H9 (cell line): ENCODE measurements at regions not wholly inside any gene's neighbourhood (a gene's known extent, or its start where the extent isn't known, plus 50 kb on each side); places are given as distances from the start of the nearest gene placed in this dataset.

Experiments
- DNase-seq: peaks from one replicate; pipeline ENCODE4 v3.0.0-alpha.2; 2017
- H2AFZ ChIP-seq: one replicate; pipeline ENCODE4 v1.6.1; 2013; ENCODE audit warnings: mild to moderate bottlenecking, low read length, control low read depth, moderate library complexity
- H2AK5ac ChIP-seq: 2 replicates; pipeline ENCODE4 v1.6.1; 2013; ENCODE audit warnings: low read length, control low read depth, mixed read lengths; ENCODE audit not compliant: insufficient read length
- H2BK120ac ChIP-seq: one replicate; pipeline ENCODE4 v1.6.1; 2013; ENCODE audit warnings: low read depth, mild to moderate bottlenecking, low read length, control low read depth, inconsistent platforms; ENCODE audit not compliant: poor library complexity, severe bottlenecking
- H2BK12ac ChIP-seq: 2 replicates; pipeline ENCODE4 v1.6.1; 2013; ENCODE audit warnings: low read length, control low read depth, mixed read lengths, low read depth; ENCODE audit not compliant: insufficient read length
- H2BK15ac ChIP-seq: 2 replicates; pipeline ENCODE4 v1.6.1; 2013; ENCODE audit warnings: low read depth, low read length, control low read depth
- H2BK20ac ChIP-seq: one replicate; pipeline ENCODE4 v1.6.1; 2013; ENCODE audit warnings: low read depth, mild to moderate bottlenecking, low read length, control low read depth, inconsistent platforms; ENCODE audit not compliant: poor library complexity, severe bottlenecking
- H2BK5ac ChIP-seq: 2 replicates; pipeline ENCODE4 v1.6.1; 2013; ENCODE audit warnings: low read length, control low read depth, mixed read lengths; ENCODE audit not compliant: insufficient read length
- H3K14ac ChIP-seq: 2 replicates; pipeline ENCODE4 v1.6.1; 2013; ENCODE audit warnings: low read length, control low read depth; ENCODE audit not compliant: insufficient read depth
- H3K18ac ChIP-seq: 2 replicates; pipeline ENCODE4 v1.6.1; 2013; ENCODE audit warnings: low read depth, mild to moderate bottlenecking, mixed read lengths, low read length, control low read depth; ENCODE audit not compliant: insufficient read length
- H3K23ac ChIP-seq: 2 replicates; pipeline ENCODE4 v1.6.1; 2013; ENCODE audit warnings: low read length, control low read depth, mixed read lengths, low read depth; ENCODE audit not compliant: insufficient read length
- H3K23me2 ChIP-seq: 2 replicates; pipeline ENCODE4 v1.6.1; 2013; ENCODE audit warnings: low read depth, mild to moderate bottlenecking, mixed read lengths, low read length, control low read depth; ENCODE audit not compliant: insufficient read length, poor library complexity, severe bottlenecking
- H3K27ac ChIP-seq: 2 replicates; pipeline ENCODE4 v1.5.1; 2013; ENCODE audit warnings: low read length, control low read depth, mixed read lengths, low read depth; ENCODE audit not compliant: insufficient read length
- H3K27me3 ChIP-seq: 2 replicates; pipeline ENCODE4 v1.6.1; 2013; ENCODE audit warnings: low read length, control low read depth, inconsistent platforms; ENCODE audit not compliant: insufficient read depth
- H3K4ac ChIP-seq: 2 replicates; pipeline ENCODE4 v1.6.1; 2013; ENCODE audit warnings: low read depth, mild to moderate bottlenecking, control low read depth, inconsistent platforms, low read length, moderate library complexity
- H3K4me1 ChIP-seq: 2 replicates; pipeline ENCODE4 v1.6.1; 2013; ENCODE audit warnings: low read length, control low read depth, inconsistent platforms; ENCODE audit not compliant: insufficient read depth
- H3K4me2 ChIP-seq: 2 replicates; pipeline ENCODE4 v1.6.1; 2013; ENCODE audit warnings: low read length, control low read depth, mixed read lengths; ENCODE audit not compliant: insufficient read length, insufficient read depth
- H3K56ac ChIP-seq: 2 replicates; pipeline ENCODE4 v1.6.1; 2013; ENCODE audit warnings: low read depth, mild to moderate bottlenecking, mixed read lengths, low read length, control low read depth; ENCODE audit not compliant: insufficient read length
- H3K79me1 ChIP-seq: 2 replicates; pipeline ENCODE4 v1.6.1; 2013; ENCODE audit warnings: low read depth, mild to moderate bottlenecking, moderate library complexity, low read length, control low read depth, inconsistent platforms; ENCODE audit not compliant: insufficient read depth, poor library complexity, severe bottlenecking
- H3K79me2 ChIP-seq: 2 replicates; pipeline ENCODE4 v1.6.1; 2013; ENCODE audit warnings: low read length, control low read depth, inconsistent platforms; ENCODE audit not compliant: insufficient read depth
- H3K9ac ChIP-seq: 2 replicates; pipeline ENCODE4 v1.6.1; 2013; ENCODE audit warnings: low read length, control low read depth, mixed read lengths; ENCODE audit not compliant: insufficient read length; ENCODE audit errors: extremely low read depth
- H3K9me3 ChIP-seq: one replicate; pipeline ENCODE4 v1.6.1; 2013; ENCODE audit warnings: low read depth, low read length, inconsistent platforms; ENCODE audit not compliant: control insufficient read depth
- H3T11ph ChIP-seq: one replicate; pipeline ENCODE4 v1.6.1; 2013; ENCODE audit warnings: mild to moderate bottlenecking, low read length, control low read depth, inconsistent platforms
- H4K20me1 ChIP-seq: one replicate; pipeline ENCODE4 v1.6.1; 2013; ENCODE audit not compliant: control insufficient read depth, insufficient read length, insufficient read depth
- H4K5ac ChIP-seq: 2 replicates; pipeline ENCODE4 v1.6.1; 2013; ENCODE audit warnings: low read depth, mild to moderate bottlenecking, mixed read lengths, low read length, control low read depth; ENCODE audit not compliant: insufficient read length
- H4K8ac ChIP-seq: replicated peaks from 2 replicates; pipeline ENCODE4 v1.6.1; 2013; ENCODE audit warnings: low read length, control low read depth, mixed read lengths, low read depth; ENCODE audit not compliant: insufficient read length
- H4K91ac ChIP-seq: 2 replicates; pipeline ENCODE4 v1.6.1; 2013; ENCODE audit warnings: low read depth, mild to moderate bottlenecking, moderate library complexity, mixed read lengths, low read length, control low read depth; ENCODE audit not compliant: insufficient read length
- H3K27ac Mint-ChIP-seq, 3 experiments: 2 replicates in 2 of 3; 3 replicates in 1 of 3; pipeline ENCODE4 v1.8.0; 2020 to 2021; ENCODE audit warnings: mixed read lengths in 3 of 3, mild to moderate bottlenecking in 1 of 3, moderate library complexity in 1 of 3
- H3K27me3 Mint-ChIP-seq: 2 replicates; pipeline ENCODE4 v1.8.0; 2021; ENCODE audit warnings: low read depth, mild to moderate bottlenecking, moderate library complexity, mixed read lengths
- H3K36me3 Mint-ChIP-seq, 3 experiments: 2 replicates in 2 of 3; 3 replicates in 1 of 3; pipeline ENCODE4 v1.8.0; 2020 to 2021; ENCODE audit warnings: low read depth in 3 of 3, mixed read lengths in 3 of 3; ENCODE audit not compliant: insufficient read depth in 1 of 3
- H3K4me1 Mint-ChIP-seq, 2 experiments: 2 replicates each; pipeline ENCODE4 v1.8.0; 2020; ENCODE audit warnings: mixed read lengths in 2 of 2
- H3K4me3 Mint-ChIP-seq, 2 experiments: 2 replicates in 1 of 2; 3 replicates in 1 of 2; pipeline ENCODE4 v1.8.0; 2020 to 2021; ENCODE audit warnings: mild to moderate bottlenecking in 2 of 2, mixed read lengths in 2 of 2, moderate library complexity in 1 of 2
- H3K9me3 Mint-ChIP-seq, 2 experiments: 2 replicates in 1 of 2; 3 replicates in 1 of 2; pipeline ENCODE4 v1.8.0; 2020; ENCODE audit warnings: mild to moderate bottlenecking in 2 of 2, mixed read lengths in 2 of 2, moderate library complexity in 1 of 2
- CTCF ChIP-seq: fragments of 200-600 bp; sonication (generic); conservative IDR thresholded peaks from 3 replicates; pipeline ENCODE4 v1.8.0; 2021; ENCODE audit warnings: antibody characterized with exemption, mild to moderate bottlenecking
- WGBS: extraction: QIAGEN DNeasy Blood & Tissue Kit; methylation state at CpG from one replicate; pipeline ENCODE4 v1.1.7; 2013; ENCODE audit warnings: missing lambda C conversion rate, low lambda C conversion rate, mixed read lengths; ENCODE audit not compliant: insufficient read length; ENCODE audit errors: extremely low coverage; 5-methylcytosine and 5-hydroxymethylcytosine counted together

DNA sequence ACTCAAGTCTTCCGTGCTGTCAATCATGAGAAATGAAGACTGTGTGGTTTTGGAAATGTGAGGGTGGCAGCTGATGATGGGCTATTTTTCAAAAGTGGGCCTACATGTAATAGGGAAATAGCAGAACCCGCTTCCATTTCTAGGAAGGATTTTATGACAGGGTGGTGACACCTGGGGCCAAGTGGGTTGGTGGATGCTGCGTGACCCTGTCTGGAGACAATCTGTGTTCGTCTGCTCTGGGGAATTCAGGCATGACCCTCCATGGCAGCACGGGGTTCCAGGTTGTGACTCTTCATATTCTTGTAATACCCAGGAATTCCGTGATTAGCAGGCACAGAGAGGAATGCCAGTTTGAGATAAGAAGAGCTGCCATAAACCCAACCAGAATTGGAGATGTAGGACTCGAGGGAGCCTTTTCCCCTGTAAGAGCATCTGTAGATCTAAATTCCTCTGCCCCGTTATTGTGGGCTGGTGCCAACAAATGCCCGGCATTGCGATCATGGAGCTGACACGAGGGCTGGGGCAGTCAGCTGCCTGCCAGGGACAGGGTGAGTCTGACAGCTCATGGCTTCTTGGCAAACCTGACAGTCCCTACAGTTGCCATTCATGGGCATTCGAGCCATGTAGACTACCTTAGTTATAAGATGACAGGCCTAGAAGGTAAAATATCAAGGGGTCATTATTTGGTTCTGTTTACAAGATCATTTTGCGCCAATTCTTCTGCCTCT lies 279.7 kb downstream of the GADD45G start:
- TF ChIP-seq CTCF: no peak
- Histone ChIP-seq H3K9me3 (no peaks in the 10 kb centered on the region), H4K5ac (no peak overlapping the region), H3K23ac (no peak overlapping the region), H3K14ac (no peak overlapping the region), H2AFZ (no peak overlapping the region), H2BK5ac (no peak overlapping the region), H2BK20ac (no peak overlapping the region), H3K4me2 (no peak overlapping the region), H4K91ac (no peak overlapping the region), H3K56ac (no peak overlapping the region), H3K18ac (no peak overlapping the region), H2BK120ac (no peak overlapping the region), H4K8ac (no peak overlapping the region), H3K27ac (no peak overlapping the region), H3K23me2 (no peaks in the 10 kb centered on the region), H2BK15ac (no peak overlapping the region), H2AK5ac (no peak overlapping the region), H3K79me2 (no peaks in the 10 kb centered on the region), H3K9ac (no peak overlapping the region), H3K4ac (no peak overlapping the region), H2BK12ac (no peak overlapping the region), H3K79me1 (no peaks in the 10 kb centered on the region), H3K27me3 (no peaks in the 10 kb centered on the region), H3T11ph (no peak overlapping the region), H4K20me1 (no peaks in the 10 kb centered on the region), H3K4me1 (no peaks in the 10 kb centered on the region)
- no peak overlapping the region for H3K27ac Mint-ChIP-seq
- no peaks in the 10 kb centered on the region; a peak in 2 of 7 replicates for H3K36me3 Mint-ChIP-seq
- no CpG with 5 or more reads among the region's 13 CpGs for WGBS
- H3K4me1 Mint-ChIP-seq: peaks cover 4 to 6% of the 10 kb centered on the region in 2 experiments; a peak in 3 of 4 replicates
- H3K9me3 Mint-ChIP-seq: peaks cover 2 to 3% of the 10 kb centered on the region in 2 experiments; a peak in 1 of 5 replicates
- H3K4me3 Mint-ChIP-seq: no peak overlapping the region
- no peak for DNase-seq
- H3K27me3 Mint-ChIP-seq: peaks cover 3% of the 10 kb centered on the region; the same call in 1 of the 2 replicates
